MM.1S (cell line): ENCODE measurements at regions not wholly inside any gene's neighbourhood (a gene's known extent, or its start where the extent isn't known, plus 50 kb on each side); places are given as distances from the start of the nearest gene placed in this dataset.
"Not testable (repeated sequence)": the region's sequence is repeated elsewhere in the genome, so short reads cannot be mapped to it uniquely, and the experiment has no call there.

Experiments used
- EZH2 ChIP-seq: fragments of 300-600 bp; sonication (generic); optimal IDR thresholded peaks from 2 replicates; pipeline ENCODE3; 2017; ENCODE audit warnings: low read depth, mild to moderate bottlenecking, antibody characterized with exemption, low read length, mixed read lengths
- TF ChIP-seq, protein P1 (sequence below): fragments of 300-600 bp; sonication (generic); IDR thresholded peaks from 2 replicates; pipeline ENCODE4 v1.5.1; 2016; ENCODE audit warnings: antibody characterized with exemption, low read length, mixed read lengths

DNA sequence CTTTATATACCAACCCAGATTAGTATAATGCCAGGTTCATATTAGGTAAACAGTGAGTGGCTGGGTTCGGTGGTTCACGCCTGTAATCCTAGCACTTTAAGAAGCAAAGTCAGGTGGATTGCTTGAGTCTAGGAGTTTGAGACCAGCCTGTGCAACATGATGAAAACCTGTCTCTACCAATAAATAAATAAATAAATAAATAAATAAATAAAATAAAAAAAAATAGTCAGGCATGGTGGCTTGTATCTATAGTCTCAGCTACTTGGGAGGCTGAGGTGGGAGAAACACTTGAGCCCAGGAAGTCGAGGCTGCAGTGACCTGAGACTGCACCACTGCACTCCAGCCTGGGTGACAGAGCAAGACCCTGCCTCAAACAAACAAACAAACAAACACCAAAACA is 96.9 kb downstream of the CTH start:
- TF ChIP-seq, protein P1, sequence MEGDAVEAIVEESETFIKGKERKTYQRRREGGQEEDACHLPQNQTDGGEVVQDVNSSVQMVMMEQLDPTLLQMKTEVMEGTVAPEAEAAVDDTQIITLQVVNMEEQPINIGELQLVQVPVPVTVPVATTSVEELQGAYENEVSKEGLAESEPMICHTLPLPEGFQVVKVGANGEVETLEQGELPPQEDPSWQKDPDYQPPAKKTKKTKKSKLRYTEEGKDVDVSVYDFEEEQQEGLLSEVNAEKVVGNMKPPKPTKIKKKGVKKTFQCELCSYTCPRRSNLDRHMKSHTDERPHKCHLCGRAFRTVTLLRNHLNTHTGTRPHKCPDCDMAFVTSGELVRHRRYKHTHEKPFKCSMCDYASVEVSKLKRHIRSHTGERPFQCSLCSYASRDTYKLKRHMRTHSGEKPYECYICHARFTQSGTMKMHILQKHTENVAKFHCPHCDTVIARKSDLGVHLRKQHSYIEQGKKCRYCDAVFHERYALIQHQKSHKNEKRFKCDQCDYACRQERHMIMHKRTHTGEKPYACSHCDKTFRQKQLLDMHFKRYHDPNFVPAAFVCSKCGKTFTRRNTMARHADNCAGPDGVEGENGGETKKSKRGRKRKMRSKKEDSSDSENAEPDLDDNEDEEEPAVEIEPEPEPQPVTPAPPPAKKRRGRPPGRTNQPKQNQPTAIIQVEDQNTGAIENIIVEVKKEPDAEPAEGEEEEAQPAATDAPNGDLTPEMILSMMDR: not testable (repeated sequence)
- TF ChIP-seq EZH2: not testable (repeated sequence)
